ENCODE measurements at regions not wholly inside any gene's neighbourhood (a gene's known extent, or its start where the extent isn't known, plus 50 kb on each side); places are given as distances from the start of the nearest gene placed in this dataset.

GRCh38 chr12:63498239-63498638 is 170.1 kb downstream of the DPY19L2 start:
- H2BK20ac ChIP-seq (ENCODE audit: low read depth, low read length, poor library complexity, severe bottlenecking) = no peak overlapping the region
- TF ChIP-seq CTCF (conservative IDR thresholded peaks at IDR 0.05) = no peak
- H2AFZ ChIP-seq (ENCODE audit: low read length) = no peak overlapping the region
- H2BK12ac ChIP-seq (ENCODE audit: insufficient read length, low read depth, low read length) = no peak overlapping the region
- no peak overlapping the region for H3K27ac ChIP-seq (ENCODE audit: insufficient read length, low read depth, low read length)
- no peaks in the 10 kb centered on the region for H3K79me2 ChIP-seq (ENCODE audit: insufficient read depth, low read length)
- no peak overlapping the region for H3K4me3 Mint-ChIP-seq
- no peak overlapping the region for H2AK5ac ChIP-seq (ENCODE audit: insufficient read length, low read length)
- H3K56ac ChIP-seq (ENCODE audit: insufficient read length, low read depth, low read length) = no peak overlapping the region
- H3K9me3 ChIP-seq (ENCODE audit: control insufficient read depth, low read depth, low read length) = no peaks in the 10 kb centered on the region
- no peaks in the 10 kb centered on the region for H4K20me1 ChIP-seq (ENCODE audit: control insufficient read depth, insufficient read depth, insufficient read length)
- H3K36me3 Mint-ChIP-seq (ENCODE audit: insufficient read depth in 1 of 3, low read depth in 3 of 3) = no peaks in the 10 kb centered on the region
- no peak overlapping the region for H4K8ac ChIP-seq (replicated peaks; ENCODE audit: insufficient read length, low read depth, low read length)
- H3T11ph ChIP-seq (ENCODE audit: low read length) = no peak overlapping the region
- H3K27me3 ChIP-seq (ENCODE audit: insufficient read depth, low read length) = no peaks in the 10 kb centered on the region
- no peak overlapping the region for H3K23ac ChIP-seq (ENCODE audit: insufficient read length, low read depth, low read length)
- no peak overlapping the region for H2BK5ac ChIP-seq (ENCODE audit: insufficient read length, low read length)
- DNase-seq = no peak
- H3K4ac ChIP-seq (ENCODE audit: low read depth, low read length) = no peak overlapping the region
- H3K4me1 Mint-ChIP-seq = 0 out of 4 replicates have a peak, but pooled peaks cover 0 to 4% of the 10 kb centered on the region in 2 experiments
- no peak overlapping the region for H2BK120ac ChIP-seq (ENCODE audit: low read depth, low read length, poor library complexity, severe bottlenecking)
- no peaks in the 10 kb centered on the region; a peak in 2 of 5 replicates for H3K9me3 Mint-ChIP-seq
- H2BK15ac ChIP-seq (ENCODE audit: low read depth, low read length) = no peak overlapping the region
- no peak overlapping the region for H3K4me2 ChIP-seq (ENCODE audit: insufficient read depth, insufficient read length, low read length)
- no peaks in the 10 kb centered on the region for H3K4me1 ChIP-seq (ENCODE audit: insufficient read depth, low read length)
- H3K27me3 Mint-ChIP-seq (ENCODE audit: low read depth) = no peaks in the 10 kb centered on the region
- no peaks in the 10 kb centered on the region for H3K23me2 ChIP-seq (ENCODE audit: insufficient read length, low read depth, low read length, poor library complexity, severe bottlenecking)
- H3K18ac ChIP-seq (ENCODE audit: insufficient read length, low read depth, low read length) = no peak overlapping the region
- H3K27ac Mint-ChIP-seq = no peak overlapping the region
- no peak overlapping the region for H3K14ac ChIP-seq (ENCODE audit: insufficient read depth, low read length)
- no peaks in the 10 kb centered on the region for H3K79me1 ChIP-seq (ENCODE audit: insufficient read depth, low read depth, low read length, poor library complexity, severe bottlenecking)
- H4K91ac ChIP-seq (ENCODE audit: insufficient read length, low read depth, low read length) = no peak overlapping the region
- H3K9ac ChIP-seq (ENCODE audit: extremely low read depth, insufficient read length, low read length) = no peak overlapping the region
- no peak overlapping the region for H4K5ac ChIP-seq (ENCODE audit: insufficient read length, low read depth, low read length)
